PFSK-1 (cell line): ENCODE measurements at regions not wholly inside any gene's neighbourhood (a gene's known extent, or its start where the extent isn't known, plus 50 kb on each side); places are given as distances from the start of the nearest gene placed in this dataset.
A peak's percentile ranks its signal among the peaks of the same experiment; 100 is the strongest.

Experiments
- FOXP2 ChIP-seq: optimal IDR thresholded peaks from 2 replicates; pipeline ENCODE3; 2011; ENCODE audit warnings: borderline replicate concordance, control low read depth, inconsistent platforms; ENCODE audit not compliant: insufficient read depth; ENCODE audit errors: extremely low read length, extremely low read depth
- POLR2AphosphoS5 ChIP-seq: IDR thresholded peaks from 2 replicates; pipeline ENCODE4 v1.6.1; 2012; ENCODE audit warnings: low read depth, mild to moderate bottlenecking, control low read depth, low read length, moderate library complexity
- SIN3A ChIP-seq: IDR thresholded peaks from 2 replicates; pipeline ENCODE4 v1.6.1; 2012; ENCODE audit warnings: mild to moderate bottlenecking, low read length, moderate library complexity, borderline replicate concordance; ENCODE audit not compliant: insufficient read depth
- TAF1 ChIP-seq: IDR thresholded peaks from 2 replicates; pipeline ENCODE4 v1.6.1; 2012; ENCODE audit warnings: low read length, control low read depth, borderline replicate concordance; ENCODE audit not compliant: insufficient read depth
- TF ChIP-seq, protein P1 (sequence below), 2 experiments: IDR thresholded peaks; 2 replicates each; pipeline versions ENCODE4 v1.6.1 to v1.8.0; 2011 to 2012; ENCODE audit warnings: low read depth in 2 of 2, low read length in 2 of 2, control low read depth in 1 of 2, inconsistent platforms in 1 of 2, mild to moderate bottlenecking in 1 of 2, moderate library complexity in 1 of 2; ENCODE audit not compliant: insufficient read depth in 1 of 2

- no peak for TF ChIP-seq SIN3A
- TF ChIP-seq POLR2AphosphoS5 = no peak
- TF ChIP-seq TAF1 = no peak
- no peak for TF ChIP-seq FOXP2
- TF ChIP-seq, protein P1, sequence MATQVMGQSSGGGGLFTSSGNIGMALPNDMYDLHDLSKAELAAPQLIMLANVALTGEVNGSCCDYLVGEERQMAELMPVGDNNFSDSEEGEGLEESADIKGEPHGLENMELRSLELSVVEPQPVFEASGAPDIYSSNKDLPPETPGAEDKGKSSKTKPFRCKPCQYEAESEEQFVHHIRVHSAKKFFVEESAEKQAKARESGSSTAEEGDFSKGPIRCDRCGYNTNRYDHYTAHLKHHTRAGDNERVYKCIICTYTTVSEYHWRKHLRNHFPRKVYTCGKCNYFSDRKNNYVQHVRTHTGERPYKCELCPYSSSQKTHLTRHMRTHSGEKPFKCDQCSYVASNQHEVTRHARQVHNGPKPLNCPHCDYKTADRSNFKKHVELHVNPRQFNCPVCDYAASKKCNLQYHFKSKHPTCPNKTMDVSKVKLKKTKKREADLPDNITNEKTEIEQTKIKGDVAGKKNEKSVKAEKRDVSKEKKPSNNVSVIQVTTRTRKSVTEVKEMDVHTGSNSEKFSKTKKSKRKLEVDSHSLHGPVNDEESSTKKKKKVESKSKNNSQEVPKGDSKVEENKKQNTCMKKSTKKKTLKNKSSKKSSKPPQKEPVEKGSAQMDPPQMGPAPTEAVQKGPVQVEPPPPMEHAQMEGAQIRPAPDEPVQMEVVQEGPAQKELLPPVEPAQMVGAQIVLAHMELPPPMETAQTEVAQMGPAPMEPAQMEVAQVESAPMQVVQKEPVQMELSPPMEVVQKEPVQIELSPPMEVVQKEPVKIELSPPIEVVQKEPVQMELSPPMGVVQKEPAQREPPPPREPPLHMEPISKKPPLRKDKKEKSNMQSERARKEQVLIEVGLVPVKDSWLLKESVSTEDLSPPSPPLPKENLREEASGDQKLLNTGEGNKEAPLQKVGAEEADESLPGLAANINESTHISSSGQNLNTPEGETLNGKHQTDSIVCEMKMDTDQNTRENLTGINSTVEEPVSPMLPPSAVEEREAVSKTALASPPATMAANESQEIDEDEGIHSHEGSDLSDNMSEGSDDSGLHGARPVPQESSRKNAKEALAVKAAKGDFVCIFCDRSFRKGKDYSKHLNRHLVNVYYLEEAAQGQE (IDR thresholded peaks at IDR 0.05; ENCODE audit: insufficient read depth in 1 of 2, low read depth in 2 of 2, low read length in 2 of 2) = no peak
These were observed 99.2 kb upstream of the LYZL2 start for GRCh38 chr10:30728766-30729165.

DNA sequence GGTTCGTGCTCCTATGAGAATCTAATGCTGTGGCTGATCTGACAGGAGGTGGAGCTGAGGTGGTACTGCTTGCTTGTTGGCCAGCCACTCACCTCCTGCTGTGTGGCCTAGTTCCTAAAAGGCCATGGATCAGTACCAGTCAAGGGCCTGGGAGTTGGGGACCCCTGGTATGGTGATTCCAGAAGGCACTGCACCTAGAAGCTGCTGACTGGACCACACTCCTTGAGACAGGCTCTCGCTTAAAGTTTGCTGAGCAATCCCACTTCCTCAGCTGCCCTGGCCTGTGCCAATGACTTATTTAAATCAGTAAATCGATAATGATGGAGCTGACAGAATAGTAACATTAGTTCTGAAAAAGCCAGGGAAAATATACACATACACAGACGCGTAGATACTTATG lies 98.6 kb upstream of the LYZL2 start:
- TF ChIP-seq POLR2AphosphoS5 (no peak), SIN3A (no peak), FOXP2 (no peak), TAF1 (no peak)
- TF ChIP-seq, protein P1 (IDR thresholded peaks at IDR 0.05; ENCODE audit: insufficient read depth in 1 of 2, low read depth in 2 of 2, low read length in 2 of 2) = no peak

- TF ChIP-seq FOXP2 (no peak), POLR2AphosphoS5 (no peak), SIN3A (no peak), TAF1 (no peak)
- TF ChIP-seq, protein P1 (IDR thresholded peaks at IDR 0.05; ENCODE audit: insufficient read depth in 1 of 2, low read depth in 2 of 2, low read length in 2 of 2) = no peak
These were observed 98.0 kb upstream of the LYZL2 start for GRCh38 chr10:30727524-30727923.

DNA sequence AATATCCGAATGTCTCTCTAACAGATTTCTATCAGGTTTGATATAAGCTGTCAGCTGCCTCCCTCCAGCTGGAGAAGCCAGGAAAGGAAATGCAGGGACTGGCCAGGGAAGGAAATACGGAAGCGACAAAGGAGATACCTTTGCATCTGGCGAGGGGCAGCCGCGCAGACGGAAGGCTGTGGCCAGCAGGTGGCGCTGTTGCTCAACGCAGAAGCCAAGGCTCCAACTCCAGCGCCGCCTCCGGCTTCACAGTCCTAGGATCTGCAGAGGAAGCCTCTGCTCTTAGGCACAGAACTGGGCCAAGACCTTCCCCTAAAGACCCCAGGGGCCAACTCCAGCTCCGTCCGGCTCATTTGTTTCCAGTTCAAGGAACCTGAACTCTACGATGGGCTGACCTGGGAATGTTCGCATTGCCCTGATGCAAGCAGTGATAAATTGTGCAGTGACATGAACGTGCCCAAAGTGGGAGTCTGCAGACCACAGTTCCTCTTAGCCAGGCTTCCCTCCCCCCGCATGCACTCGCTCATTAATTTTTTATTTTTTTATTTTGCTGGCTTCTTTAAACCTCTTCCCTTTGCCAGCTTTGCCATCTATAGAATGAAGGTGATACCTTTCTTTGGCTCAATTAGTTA lies 97.3 kb upstream of the LYZL2 start:
- peak; percentile 23 for TF ChIP-seq FOXP2

- TF ChIP-seq FOXP2 (no peak), TAF1 (no peak), SIN3A (no peak)
These were observed 96.1 kb upstream of the LYZL2 start for GRCh38 chr10:30725661-30726060.

GRCh38 chr10:30724296-30724695 lies 94.7 kb upstream of the LYZL2 start:
- no peak for TF ChIP-seq FOXP2
- TF ChIP-seq, protein P1 (IDR thresholded peaks at IDR 0.05; ENCODE audit: insufficient read depth in 1 of 2, low read depth in 2 of 2, low read length in 2 of 2) = no peak
